GM23338 (cell line): ENCODE measurements at regions not wholly inside any gene's neighbourhood (a gene's known extent, or its start where the extent isn't known, plus 50 kb on each side); places are given as distances from the start of the nearest gene placed in this dataset.

Source experiments
- ATAC-seq: fragments of 200-7000 bp; cut with Tn5 transposase; 3 replicates; pipeline ENCODE4 v1.9.1; 2020
- DNase-seq: peaks from one replicate; pipeline ENCODE4 v3.0.0-alpha.2; 2015; ENCODE audit warnings: low spot score
- H2AFZ ChIP-seq: fragments of 200-600 bp; sonication (generic); 2 replicates; pipeline ENCODE4 v1.8.0; 2016; ENCODE audit warnings: antibody characterized with exemption, mild to moderate bottlenecking, moderate library complexity
- H3F3A ChIP-seq: fragments of 200-600 bp; sonication (generic); replicated peaks from 2 replicates; pipeline ENCODE4 v1.8.0; 2017; ENCODE audit warnings: antibody characterized with exemption, mixed run types, low read depth
- H3K27ac ChIP-seq: fragments of 200-600 bp; sonication (generic); 2 replicates; pipeline ENCODE4 v1.6.1; 2016; ENCODE audit warnings: low read depth
- H3K27me3 ChIP-seq: fragments of 200-600 bp; sonication (generic); 2 replicates; pipeline ENCODE4 v1.8.0; 2016; ENCODE audit warnings: mild to moderate bottlenecking, mixed run types, moderate library complexity; ENCODE audit not compliant: insufficient read depth
- H3K36me3 ChIP-seq: fragments of 200-600 bp; sonication (generic); 2 replicates; pipeline ENCODE4 v1.8.0; 2016; ENCODE audit warnings: mild to moderate bottlenecking; ENCODE audit not compliant: insufficient read depth
- H3K4me1 ChIP-seq: fragments of 200-600 bp; sonication (generic); 2 replicates; pipeline ENCODE4 v1.8.0; 2016; ENCODE audit warnings: mild to moderate bottlenecking, moderate library complexity; ENCODE audit not compliant: insufficient read depth
- H3K4me2 ChIP-seq: fragments of 200-600 bp; sonication (generic); 2 replicates; pipeline ENCODE4 v1.7.1; 2017; ENCODE audit warnings: mixed run types
- H3K4me3 ChIP-seq: fragments of 200-600 bp; sonication (generic); 2 replicates; pipeline ENCODE4 v1.6.1; 2016; ENCODE audit warnings: mixed run types
- H3K79me2 ChIP-seq: fragments of 200-600 bp; sonication (generic); replicated peaks from 2 replicates; pipeline ENCODE4 v1.8.0; 2017; ENCODE audit warnings: mild to moderate bottlenecking; ENCODE audit not compliant: insufficient read depth
- H3K9me2 ChIP-seq: fragments of 200-600 bp; sonication (generic); 2 replicates; pipeline ENCODE4 v1.8.0; 2017; ENCODE audit not compliant: insufficient read depth
- H4K20me1 ChIP-seq: fragments of 200-600 bp; sonication (generic); replicated peaks from 2 replicates; pipeline ENCODE4 v1.8.0; 2017; ENCODE audit warnings: mild to moderate bottlenecking; ENCODE audit not compliant: insufficient read depth
- H3K27ac Mint-ChIP-seq: 2 replicates; pipeline ENCODE4 v1.8.0; 2020; ENCODE audit warnings: inconsistent platforms, mild to moderate bottlenecking, moderate library complexity, mixed read lengths
- H3K27me3 Mint-ChIP-seq: 3 replicates; pipeline ENCODE4 v1.8.0; 2022; ENCODE audit warnings: low read depth, mild to moderate bottlenecking, moderate library complexity, mixed read lengths, inconsistent platforms; ENCODE audit not compliant: insufficient read depth, poor library complexity
- H3K36me3 Mint-ChIP-seq: 3 replicates; pipeline ENCODE4 v1.8.0; 2021; ENCODE audit warnings: low read depth, mild to moderate bottlenecking, inconsistent platforms, moderate library complexity, mixed read lengths
- H3K4me1 Mint-ChIP-seq: 3 replicates; pipeline ENCODE4 v1.8.0; 2020; ENCODE audit warnings: mild to moderate bottlenecking, inconsistent platforms, mixed read lengths
- H3K4me3 Mint-ChIP-seq: 3 replicates; pipeline ENCODE4 v1.8.0; 2021; ENCODE audit warnings: moderate library complexity, mild to moderate bottlenecking, inconsistent platforms, mixed read lengths
- H3K9me3 Mint-ChIP-seq: 3 replicates; pipeline ENCODE4 v1.8.0; 2020; ENCODE audit warnings: moderate library complexity, mild to moderate bottlenecking, inconsistent platforms, mixed read lengths
- CREB1 ChIP-seq: fragments of 250-450 bp; sonication (Bioruptor Pico); IDR thresholded peaks from 2 replicates; pipeline ENCODE4 v1.5.0; 2020; ENCODE audit warnings: low read depth, mild to moderate bottlenecking, moderate library complexity
- CTCF ChIP-seq, 2 experiments: fragments of 200-600 bp in 1 of 2; sonication (generic) in 1 of 2; conservative IDR thresholded peaks; 2 replicates each; pipeline versions ENCODE4 v1.5.1 to v1.6.1; 2016 to 2017; ENCODE audit warnings: antibody characterized with exemption in 2 of 2, low read depth in 2 of 2, mild to moderate bottlenecking in 2 of 2, moderate library complexity in 1 of 2
- EZH2 ChIP-seq: fragments of 200-600 bp; sonication (generic); IDR thresholded peaks from one replicate; pipeline ENCODE4 v1.8.0; 2017; ENCODE audit warnings: antibody characterized with exemption, mild to moderate bottlenecking, low read depth; ENCODE audit not compliant: unreplicated experiment
- EZH2phosphoT487 ChIP-seq: fragments of 200-600 bp; sonication (generic); IDR thresholded peaks from one replicate; pipeline ENCODE4 v1.8.1; 2018; ENCODE audit warnings: antibody characterized with exemption; ENCODE audit not compliant: unreplicated experiment
- JUNB ChIP-seq: IDR thresholded peaks from one replicate; pipeline ENCODE4 v1.6.1; 2016; ENCODE audit warnings: antibody characterized with exemption; ENCODE audit not compliant: unreplicated experiment
- NANOG ChIP-seq: IDR thresholded peaks from 2 replicates; pipeline ENCODE4 v1.6.1; 2016; ENCODE audit warnings: antibody characterized with exemption, borderline replicate concordance
- POLR2AphosphoS5 ChIP-seq: IDR thresholded peaks from 2 replicates; pipeline ENCODE4 v1.6.1; 2016; ENCODE audit warnings: antibody characterized with exemption, low read depth
- REST ChIP-seq: IDR thresholded peaks from one replicate; pipeline ENCODE4 v1.6.1; 2018; ENCODE audit warnings: antibody characterized with exemption; ENCODE audit not compliant: unreplicated experiment
- STAT1 ChIP-seq: IDR thresholded peaks from one replicate; pipeline ENCODE4 v1.6.1; 2016; ENCODE audit warnings: antibody characterized with exemption; ENCODE audit not compliant: unreplicated experiment
- ZNF114 ChIP-seq: fragments of 250-450 bp; sonication (Bioruptor Pico); IDR thresholded peaks from 2 replicates; pipeline ENCODE4 v1.5.0; 2020; ENCODE audit warnings: mild to moderate bottlenecking, moderate library complexity
- ZNF331 ChIP-seq: fragments of 250-450 bp; sonication (Bioruptor Pico); IDR thresholded peaks from 2 replicates; pipeline ENCODE4 v1.5.0; 2020; ENCODE audit warnings: low read depth, mild to moderate bottlenecking, moderate library complexity
- TF ChIP-seq, protein P1 (sequence below): IDR thresholded peaks from 2 replicates; pipeline ENCODE4 v1.6.1; 2016; ENCODE audit warnings: antibody characterized with exemption
- TF ChIP-seq, protein P2 (sequence below): fragments of 250-450 bp; sonication (Bioruptor Pico); IDR thresholded peaks from 2 replicates; pipeline ENCODE4 v1.5.0; 2020; ENCODE audit warnings: mild to moderate bottlenecking, moderate library complexity

- Histone ChIP-seq H2AFZ (no peak overlapping the region), H4K20me1 (no peaks in the 10 kb centered on the region), H3K36me3 (no peaks in the 10 kb centered on the region; the same call in 1 of the 2 replicates), H3F3A (no peaks in the 10 kb centered on the region), H3K27me3 (no peaks in the 10 kb centered on the region), H3K4me1 (no peaks in the 10 kb centered on the region), H3K4me2 (no peak overlapping the region), H3K4me3 (no peak overlapping the region), H3K79me2 (no peaks in the 10 kb centered on the region), H3K9me2 (no peaks in the 10 kb centered on the region; the same call in 1 of the 2 replicates), H3K27ac (no peak overlapping the region)
- Mint-ChIP-seq H3K27me3 (no peaks in the 10 kb centered on the region), H3K36me3 (peaks cover 9% of the 10 kb centered on the region; the same call in 1 of the 3 replicates), H3K9me3 (peaks cover 27% of the 10 kb centered on the region), H3K27ac (no peak overlapping the region), H3K4me3 (no peak overlapping the region), H3K4me1 (no peaks in the 10 kb centered on the region)
- no peak for ATAC-seq
- TF ChIP-seq EZH2 (no peak), EZH2phosphoT487 (no peak), STAT1 (no peak), CTCF (conservative IDR thresholded peaks at IDR 0.05; ENCODE audit: low read depth in 2 of 2) (no peak), JUNB (no peak), CREB1 (CRISPR knock-in tag) (no peak), POLR2AphosphoS5 (no peak), NANOG (no peak), REST (no peak), ZNF114 (CRISPR knock-in tag) (no peak), ZNF331 (CRISPR knock-in tag) (no peak)
- TF ChIP-seq, protein P1, sequence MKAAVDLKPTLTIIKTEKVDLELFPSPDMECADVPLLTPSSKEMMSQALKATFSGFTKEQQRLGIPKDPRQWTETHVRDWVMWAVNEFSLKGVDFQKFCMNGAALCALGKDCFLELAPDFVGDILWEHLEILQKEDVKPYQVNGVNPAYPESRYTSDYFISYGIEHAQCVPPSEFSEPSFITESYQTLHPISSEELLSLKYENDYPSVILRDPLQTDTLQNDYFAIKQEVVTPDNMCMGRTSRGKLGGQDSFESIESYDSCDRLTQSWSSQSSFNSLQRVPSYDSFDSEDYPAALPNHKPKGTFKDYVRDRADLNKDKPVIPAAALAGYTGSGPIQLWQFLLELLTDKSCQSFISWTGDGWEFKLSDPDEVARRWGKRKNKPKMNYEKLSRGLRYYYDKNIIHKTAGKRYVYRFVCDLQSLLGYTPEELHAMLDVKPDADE: no peak
- TF ChIP-seq, protein P2, sequence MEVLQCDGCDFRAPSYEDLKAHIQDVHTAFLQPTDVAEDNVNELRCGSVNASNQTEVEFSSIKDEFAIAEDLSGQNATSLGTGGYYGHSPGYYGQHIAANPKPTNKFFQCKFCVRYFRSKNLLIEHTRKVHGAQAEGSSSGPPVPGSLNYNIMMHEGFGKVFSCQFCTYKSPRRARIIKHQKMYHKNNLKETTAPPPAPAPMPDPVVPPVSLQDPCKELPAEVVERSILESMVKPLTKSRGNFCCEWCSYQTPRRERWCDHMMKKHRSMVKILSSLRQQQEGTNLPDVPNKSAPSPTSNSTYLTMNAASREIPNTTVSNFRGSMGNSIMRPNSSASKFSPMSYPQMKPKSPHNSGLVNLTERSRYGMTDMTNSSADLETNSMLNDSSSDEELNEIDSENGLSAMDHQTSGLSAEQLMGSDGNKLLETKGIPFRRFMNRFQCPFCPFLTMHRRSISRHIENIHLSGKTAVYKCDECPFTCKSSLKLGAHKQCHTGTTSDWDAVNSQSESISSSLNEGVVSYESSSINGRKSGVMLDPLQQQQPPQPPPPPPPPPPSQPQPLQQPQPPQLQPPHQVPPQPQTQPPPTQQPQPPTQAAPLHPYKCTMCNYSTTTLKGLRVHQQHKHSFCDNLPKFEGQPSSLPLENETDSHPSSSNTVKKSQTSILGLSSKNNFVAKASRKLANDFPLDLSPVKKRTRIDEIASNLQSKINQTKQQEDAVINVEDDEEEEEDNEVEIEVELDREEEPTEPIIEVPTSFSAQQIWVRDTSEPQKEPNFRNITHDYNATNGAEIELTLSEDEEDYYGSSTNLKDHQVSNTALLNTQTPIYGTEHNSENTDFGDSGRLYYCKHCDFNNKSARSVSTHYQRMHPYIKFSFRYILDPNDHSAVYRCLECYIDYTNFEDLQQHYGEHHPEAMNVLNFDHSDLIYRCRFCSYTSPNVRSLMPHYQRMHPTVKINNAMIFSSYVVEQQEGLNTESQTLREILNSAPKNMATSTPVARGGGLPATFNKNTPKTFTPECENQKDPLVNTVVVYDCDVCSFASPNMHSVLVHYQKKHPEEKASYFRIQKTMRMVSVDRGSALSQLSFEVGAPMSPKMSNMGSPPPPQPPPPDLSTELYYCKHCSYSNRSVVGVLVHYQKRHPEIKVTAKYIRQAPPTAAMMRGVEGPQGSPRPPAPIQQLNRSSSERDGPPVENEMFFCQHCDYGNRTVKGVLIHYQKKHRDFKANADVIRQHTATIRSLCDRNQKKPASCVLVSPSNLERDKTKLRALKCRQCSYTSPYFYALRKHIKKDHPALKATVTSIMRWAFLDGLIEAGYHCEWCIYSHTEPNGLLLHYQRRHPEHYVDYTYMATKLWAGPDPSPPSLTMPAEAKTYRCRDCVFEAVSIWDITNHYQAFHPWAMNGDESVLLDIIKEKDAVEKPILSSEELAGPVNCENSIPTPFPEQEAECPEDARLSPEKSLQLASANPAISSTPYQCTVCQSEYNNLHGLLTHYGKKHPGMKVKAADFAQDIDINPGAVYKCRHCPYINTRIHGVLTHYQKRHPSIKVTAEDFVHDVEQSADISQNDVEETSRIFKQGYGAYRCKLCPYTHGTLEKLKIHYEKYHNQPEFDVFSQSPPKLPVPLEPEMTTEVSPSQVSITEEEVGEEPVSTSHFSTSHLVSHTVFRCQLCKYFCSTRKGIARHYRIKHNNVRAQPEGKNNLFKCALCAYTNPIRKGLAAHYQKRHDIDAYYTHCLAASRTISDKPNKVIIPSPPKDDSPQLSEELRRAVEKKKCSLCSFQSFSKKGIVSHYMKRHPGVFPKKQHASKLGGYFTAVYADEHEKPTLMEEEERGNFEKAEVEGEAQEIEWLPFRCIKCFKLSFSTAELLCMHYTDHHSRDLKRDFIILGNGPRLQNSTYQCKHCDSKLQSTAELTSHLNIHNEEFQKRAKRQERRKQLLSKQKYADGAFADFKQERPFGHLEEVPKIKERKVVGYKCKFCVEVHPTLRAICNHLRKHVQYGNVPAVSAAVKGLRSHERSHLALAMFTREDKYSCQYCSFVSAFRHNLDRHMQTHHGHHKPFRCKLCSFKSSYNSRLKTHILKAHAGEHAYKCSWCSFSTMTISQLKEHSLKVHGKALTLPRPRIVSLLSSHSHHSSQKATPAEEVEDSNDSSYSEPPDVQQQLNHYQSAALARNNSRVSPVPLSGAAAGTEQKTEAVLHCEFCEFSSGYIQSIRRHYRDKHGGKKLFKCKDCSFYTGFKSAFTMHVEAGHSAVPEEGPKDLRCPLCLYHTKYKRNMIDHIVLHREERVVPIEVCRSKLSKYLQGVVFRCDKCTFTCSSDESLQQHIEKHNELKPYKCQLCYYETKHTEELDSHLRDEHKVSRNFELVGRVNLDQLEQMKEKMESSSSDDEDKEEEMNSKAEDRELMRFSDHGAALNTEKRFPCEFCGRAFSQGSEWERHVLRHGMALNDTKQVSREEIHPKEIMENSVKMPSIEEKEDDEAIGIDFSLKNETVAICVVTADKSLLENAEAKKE (CRISPR knock-in tag): no peak
- no peak for DNase-seq
Observed at GRCh38 chr3:154943981-154944380, 136.1 kb upstream of the MME start.
